Muscle layer of colon (tissue), 2 donors: ENCODE measurements at regions not wholly inside any gene's neighbourhood (a gene's known extent, or its start where the extent isn't known, plus 50 kb on each side); places are given as distances from the start of the nearest gene placed in this dataset.

Experiments used
- H3K27ac ChIP-seq: one replicate; pipeline ENCODE4 v1.7.0; 2013; ENCODE audit warnings: low read depth, mild to moderate bottlenecking, low read length, moderate library complexity
- H3K27me3 ChIP-seq, 2 donors: one replicate each; pipeline ENCODE4 v1.7.0; 2013; ENCODE audit warnings: low read length in 2 of 2, mild to moderate bottlenecking in 2 of 2; ENCODE audit not compliant: insufficient read depth in 2 of 2, control insufficient read depth in 1 of 2
- H3K36me3 ChIP-seq: one replicate; pipeline ENCODE4 v1.7.0; 2013; ENCODE audit warnings: mild to moderate bottlenecking, low read length; ENCODE audit not compliant: insufficient read depth
- H3K4me1 ChIP-seq: one replicate; pipeline ENCODE4 v1.7.0; 2013; ENCODE audit warnings: mild to moderate bottlenecking, low read length; ENCODE audit not compliant: insufficient read depth
- H3K4me3 ChIP-seq, 2 donors: one replicate each; pipeline ENCODE4 v1.7.0; 2013; ENCODE audit warnings: low read length in 2 of 2, low read depth in 1 of 2, mild to moderate bottlenecking in 1 of 2, moderate library complexity in 1 of 2
- H3K9ac ChIP-seq: one replicate; pipeline ENCODE4 v1.7.0; 2013; ENCODE audit warnings: low read length
- H3K9me3 ChIP-seq: one replicate; pipeline ENCODE4 v1.7.0; 2013; ENCODE audit warnings: mild to moderate bottlenecking, low read length
- donor health status: abdominal sarcoma.
- donor health status: Adenocarcinoma of cecum.

GRCh38 chr7:417973-418601, 101.6 kb downstream of the PDGFA start:
- Histone ChIP-seq H3K9ac (no peak overlapping the region), H3K4me1 (no peaks in the 10 kb centered on the region), H3K27ac (no peak overlapping the region), H3K27me3 (peaks cover 0 to 5% of the 10 kb centered on the region in 2 donors), H3K4me3 (no peak overlapping the region), H3K9me3 (no peaks in the 10 kb centered on the region), H3K36me3 (no peaks in the 10 kb centered on the region)

DNA sequence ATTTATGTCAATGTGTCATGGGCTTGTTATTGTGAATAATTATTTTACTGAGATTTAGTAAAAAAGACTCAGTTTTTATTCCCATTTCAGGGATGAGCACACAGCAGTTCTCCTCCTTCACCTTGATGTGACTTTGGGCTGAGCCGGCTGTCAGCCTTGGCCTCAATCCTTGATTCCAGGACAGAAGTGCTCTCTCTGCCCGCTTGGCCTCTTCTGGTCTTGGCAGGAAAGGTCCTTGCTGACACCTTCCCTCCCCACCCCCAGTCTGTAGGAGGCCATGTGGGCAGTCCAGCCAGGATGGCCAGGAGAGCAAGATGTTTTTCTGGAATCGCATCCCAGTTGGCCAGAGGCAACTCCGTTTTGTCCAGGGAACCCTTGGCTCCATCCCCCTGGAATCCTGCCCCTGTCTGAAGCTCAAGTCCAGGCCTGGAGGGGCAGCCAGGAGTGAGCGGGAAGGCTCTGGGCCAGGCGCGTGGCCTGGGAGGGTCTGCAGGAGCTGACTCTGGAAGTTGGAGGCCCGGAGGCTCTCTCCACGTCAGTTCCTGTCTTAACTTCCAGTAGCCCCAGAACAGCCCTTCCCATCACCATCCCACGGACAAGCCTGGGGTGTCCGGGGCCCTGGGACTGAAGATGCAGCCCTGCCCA, 100.9 kb downstream of the PDGFA start:
- no peaks in the 10 kb centered on the region for H3K9me3 ChIP-seq
- no peak overlapping the region for H3K9ac ChIP-seq
- no peak overlapping the region for H3K27ac ChIP-seq
- no peaks in the 10 kb centered on the region for H3K4me1 ChIP-seq
- H3K27me3 ChIP-seq, result peaks cover 0 to 5% of the 10 kb centered on the region in 2 donors
- no peaks in the 10 kb centered on the region for H3K36me3 ChIP-seq
- H3K4me3 ChIP-seq, result no peak overlapping the region

GRCh38 chr7:420142-421093, 99.2 kb downstream of the PDGFA start:
- no peak overlapping the region for H3K9ac ChIP-seq
- no peaks in the 10 kb centered on the region for H3K9me3 ChIP-seq
- peaks cover 0 to 5% of the 10 kb centered on the region in 2 donors for H3K27me3 ChIP-seq
- no peak overlapping the region for H3K27ac ChIP-seq
- H3K4me3 ChIP-seq, result no peak overlapping the region
- no peaks in the 10 kb centered on the region for H3K36me3 ChIP-seq
- no peaks in the 10 kb centered on the region for H3K4me1 ChIP-seq

- Histone ChIP-seq H3K9me3 (no peaks in the 10 kb centered on the region), H3K27ac (no peak overlapping the region), H3K4me1 (no peaks in the 10 kb centered on the region), H3K4me3 (no peak overlapping the region), H3K9ac (no peak overlapping the region), H3K27me3 (peaks cover 0 to 5% of the 10 kb centered on the region in 2 donors), H3K36me3 (no peaks in the 10 kb centered on the region)
Observed at GRCh38 chr7:421136-421991, 98.3 kb downstream of the PDGFA start.

- no peak overlapping the region for H3K9ac ChIP-seq
- no peaks in the 10 kb centered on the region for H3K9me3 ChIP-seq
- no peaks in the 10 kb centered on the region for H3K36me3 ChIP-seq
- no peak overlapping the region for H3K4me3 ChIP-seq
- no peaks in the 10 kb centered on the region for H3K4me1 ChIP-seq
- H3K27ac ChIP-seq, result no peak overlapping the region
- H3K27me3 ChIP-seq, result peaks cover 0 to 5% of the 10 kb centered on the region in 2 donors
Observed at GRCh38 chr7:422191-422885, 97.3 kb downstream of the PDGFA start.

GRCh38 chr7:422886-423225, 96.8 kb downstream of the PDGFA start:
- H3K4me1 ChIP-seq, result no peaks in the 10 kb centered on the region
- no peaks in the 10 kb centered on the region for H3K9me3 ChIP-seq
- H3K27ac ChIP-seq, result no peak overlapping the region
- no peak overlapping the region for H3K4me3 ChIP-seq
- H3K27me3 ChIP-seq, result peaks cover 0 to 5% of the 10 kb centered on the region in 2 donors
- no peaks in the 10 kb centered on the region for H3K36me3 ChIP-seq
- H3K9ac ChIP-seq, result no peak overlapping the region

DNA sequence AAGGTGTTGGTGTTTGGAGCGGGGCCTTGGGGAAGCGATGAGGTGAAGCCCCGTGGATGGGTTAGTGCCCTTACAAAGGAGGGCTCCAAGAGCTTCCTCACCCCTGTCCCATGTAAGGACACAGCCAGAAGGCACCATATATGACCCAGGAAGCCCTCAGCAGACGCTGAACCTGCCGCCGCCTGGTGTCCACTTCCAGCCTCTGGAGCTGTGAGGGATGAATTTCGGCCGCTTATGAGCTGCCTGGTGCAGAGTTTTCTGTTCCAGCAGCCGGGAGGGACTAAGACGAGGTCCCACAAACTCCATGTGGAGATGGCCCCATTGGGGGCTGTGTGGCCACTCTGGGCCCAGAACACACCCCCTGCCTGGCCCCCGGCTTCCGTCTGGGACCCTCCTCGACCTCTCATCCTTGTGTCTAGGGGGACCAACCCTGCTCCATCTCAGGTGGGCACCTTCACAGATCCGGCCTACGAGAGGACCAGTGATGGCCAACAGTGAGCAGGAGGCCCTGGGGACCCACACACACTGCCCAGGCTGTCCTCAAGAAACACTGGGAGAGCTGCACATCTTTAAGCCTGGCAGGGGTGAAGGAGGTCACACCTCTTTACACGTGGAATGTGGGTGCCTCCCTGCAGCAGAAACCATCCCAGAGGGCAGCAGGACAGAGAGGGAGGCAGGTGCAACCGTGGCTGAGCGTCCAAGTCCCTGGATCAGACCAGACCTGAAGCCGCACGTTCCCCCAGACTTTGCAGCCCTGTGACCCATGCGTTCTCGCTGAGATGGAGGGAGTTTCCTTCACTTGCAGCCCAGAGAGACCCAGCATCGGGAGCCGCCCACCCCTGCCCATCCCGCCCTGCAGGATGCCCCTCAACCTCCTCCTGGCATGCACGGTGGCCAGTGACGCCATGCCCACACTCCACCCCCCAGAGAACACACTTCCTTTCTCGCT, 96.1 kb downstream of the PDGFA start:
- no peak overlapping the region for H3K27ac ChIP-seq
- H3K36me3 ChIP-seq, result no peaks in the 10 kb centered on the region
- H3K9ac ChIP-seq, result no peak overlapping the region
- no peaks in the 10 kb centered on the region for H3K4me1 ChIP-seq
- no peaks in the 10 kb centered on the region for H3K9me3 ChIP-seq
- H3K4me3 ChIP-seq, result no peak overlapping the region
- H3K27me3 ChIP-seq, result peaks cover 0 to 5% of the 10 kb centered on the region in 2 donors

- Histone ChIP-seq H3K36me3 (no peaks in the 10 kb centered on the region), H3K27me3 (peaks cover 0 to 5% of the 10 kb centered on the region in 2 donors), H3K9ac (no peak overlapping the region), H3K4me1 (no peaks in the 10 kb centered on the region), H3K9me3 (no peaks in the 10 kb centered on the region), H3K27ac (no peak overlapping the region), H3K4me3 (no peak overlapping the region)
Observed at GRCh38 chr7:424301-424935, 95.2 kb downstream of the PDGFA start.

- peaks cover 0 to 5% of the 10 kb centered on the region in 2 donors for H3K27me3 ChIP-seq
- no peaks in the 10 kb centered on the region for H3K9me3 ChIP-seq
- H3K4me3 ChIP-seq, result no peak overlapping the region
- H3K9ac ChIP-seq, result no peak overlapping the region
- H3K27ac ChIP-seq, result no peak overlapping the region
- no peaks in the 10 kb centered on the region for H3K4me1 ChIP-seq
- no peaks in the 10 kb centered on the region for H3K36me3 ChIP-seq
Observed at GRCh38 chr7:424961-425793, 94.5 kb downstream of the PDGFA start.
